Upper lobe of left lung (tissue), 4 donors: ENCODE measurements at regions not wholly inside any gene's neighbourhood (a gene's known extent, or its start where the extent isn't known, plus 50 kb on each side); places are given as distances from the start of the nearest gene placed in this dataset.

Experiments
- POLR2A ChIP-seq, 4 donors: fragments of 450-650 bp; IDR thresholded peaks; one replicate each; pipeline ENCODE4 v1.5.1; 2016 to 2017; ENCODE audit warnings: antibody characterized with exemption in 4 of 4, mild to moderate bottlenecking in 2 of 4
- TF ChIP-seq, protein P1 (sequence below), 6 experiments: fragments of 450-650 bp in 4 of 6; fragments of 200-600 bp in 2 of 6; sonication (generic) in 2 of 6; IDR thresholded peaks; one replicate each; pipeline ENCODE4 v1.5.1; 2016 to 2019; ENCODE audit warnings: antibody characterized with exemption in 6 of 6

DNA sequence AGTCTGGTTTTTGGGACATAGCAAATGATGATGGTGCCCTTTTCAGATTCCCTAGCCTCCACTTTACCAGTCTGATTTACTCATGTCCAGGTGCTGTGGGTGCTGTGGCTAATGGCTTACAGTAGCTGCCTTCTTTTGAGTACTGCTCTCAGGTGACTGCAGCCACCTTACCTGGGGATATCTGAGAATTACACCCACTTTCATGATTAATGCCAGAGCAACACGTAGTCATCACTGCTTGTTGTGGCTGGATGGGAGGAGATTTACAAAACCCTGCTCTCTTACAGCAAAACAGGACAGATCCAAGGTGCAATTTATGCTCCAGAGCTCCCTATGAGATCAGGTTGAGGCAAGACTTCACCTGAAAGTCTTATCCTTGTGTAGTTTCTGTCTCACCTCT, 150.6 kb downstream of the PDCD6IP start:
- TF ChIP-seq, protein P1, sequence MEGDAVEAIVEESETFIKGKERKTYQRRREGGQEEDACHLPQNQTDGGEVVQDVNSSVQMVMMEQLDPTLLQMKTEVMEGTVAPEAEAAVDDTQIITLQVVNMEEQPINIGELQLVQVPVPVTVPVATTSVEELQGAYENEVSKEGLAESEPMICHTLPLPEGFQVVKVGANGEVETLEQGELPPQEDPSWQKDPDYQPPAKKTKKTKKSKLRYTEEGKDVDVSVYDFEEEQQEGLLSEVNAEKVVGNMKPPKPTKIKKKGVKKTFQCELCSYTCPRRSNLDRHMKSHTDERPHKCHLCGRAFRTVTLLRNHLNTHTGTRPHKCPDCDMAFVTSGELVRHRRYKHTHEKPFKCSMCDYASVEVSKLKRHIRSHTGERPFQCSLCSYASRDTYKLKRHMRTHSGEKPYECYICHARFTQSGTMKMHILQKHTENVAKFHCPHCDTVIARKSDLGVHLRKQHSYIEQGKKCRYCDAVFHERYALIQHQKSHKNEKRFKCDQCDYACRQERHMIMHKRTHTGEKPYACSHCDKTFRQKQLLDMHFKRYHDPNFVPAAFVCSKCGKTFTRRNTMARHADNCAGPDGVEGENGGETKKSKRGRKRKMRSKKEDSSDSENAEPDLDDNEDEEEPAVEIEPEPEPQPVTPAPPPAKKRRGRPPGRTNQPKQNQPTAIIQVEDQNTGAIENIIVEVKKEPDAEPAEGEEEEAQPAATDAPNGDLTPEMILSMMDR (IDR thresholded peaks at IDR 0.05), result no peak
- no peak for TF ChIP-seq POLR2A (IDR thresholded peaks at IDR 0.05)
